ENCODE measurements at regions not wholly inside any gene's neighbourhood (a gene's known extent, or its start where the extent isn't known, plus 50 kb on each side); places are given as distances from the start of the nearest gene placed in this dataset.

DNA sequence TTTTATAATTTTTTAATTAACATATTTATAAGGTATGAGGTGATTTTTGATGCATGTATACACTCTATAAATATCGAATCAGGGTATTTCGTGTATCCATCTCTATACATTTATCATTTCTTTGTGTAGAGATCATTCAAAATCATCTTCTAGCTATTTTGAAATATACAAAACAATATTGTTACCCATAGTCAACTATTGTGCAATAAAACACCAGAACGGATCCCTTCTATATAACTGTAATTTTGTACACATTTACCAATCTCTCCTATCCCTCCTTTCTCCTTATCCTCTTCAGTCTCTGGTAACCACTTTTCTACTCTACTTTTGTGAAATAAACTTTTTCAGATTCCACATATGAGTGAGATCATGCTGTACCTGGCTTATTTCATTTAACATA is 1459.6 kb downstream of the MRPL39 start:
- DNase-seq (ENCODE audit: low read depth): no peak
- no peak overlapping the region for H3K4me3 ChIP-seq (ENCODE audit: low read length)
- TF ChIP-seq, protein P1, sequence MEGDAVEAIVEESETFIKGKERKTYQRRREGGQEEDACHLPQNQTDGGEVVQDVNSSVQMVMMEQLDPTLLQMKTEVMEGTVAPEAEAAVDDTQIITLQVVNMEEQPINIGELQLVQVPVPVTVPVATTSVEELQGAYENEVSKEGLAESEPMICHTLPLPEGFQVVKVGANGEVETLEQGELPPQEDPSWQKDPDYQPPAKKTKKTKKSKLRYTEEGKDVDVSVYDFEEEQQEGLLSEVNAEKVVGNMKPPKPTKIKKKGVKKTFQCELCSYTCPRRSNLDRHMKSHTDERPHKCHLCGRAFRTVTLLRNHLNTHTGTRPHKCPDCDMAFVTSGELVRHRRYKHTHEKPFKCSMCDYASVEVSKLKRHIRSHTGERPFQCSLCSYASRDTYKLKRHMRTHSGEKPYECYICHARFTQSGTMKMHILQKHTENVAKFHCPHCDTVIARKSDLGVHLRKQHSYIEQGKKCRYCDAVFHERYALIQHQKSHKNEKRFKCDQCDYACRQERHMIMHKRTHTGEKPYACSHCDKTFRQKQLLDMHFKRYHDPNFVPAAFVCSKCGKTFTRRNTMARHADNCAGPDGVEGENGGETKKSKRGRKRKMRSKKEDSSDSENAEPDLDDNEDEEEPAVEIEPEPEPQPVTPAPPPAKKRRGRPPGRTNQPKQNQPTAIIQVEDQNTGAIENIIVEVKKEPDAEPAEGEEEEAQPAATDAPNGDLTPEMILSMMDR (conservative IDR thresholded peaks at IDR 0.05; ENCODE audit: low read depth, low read length): no peak

DNA sequence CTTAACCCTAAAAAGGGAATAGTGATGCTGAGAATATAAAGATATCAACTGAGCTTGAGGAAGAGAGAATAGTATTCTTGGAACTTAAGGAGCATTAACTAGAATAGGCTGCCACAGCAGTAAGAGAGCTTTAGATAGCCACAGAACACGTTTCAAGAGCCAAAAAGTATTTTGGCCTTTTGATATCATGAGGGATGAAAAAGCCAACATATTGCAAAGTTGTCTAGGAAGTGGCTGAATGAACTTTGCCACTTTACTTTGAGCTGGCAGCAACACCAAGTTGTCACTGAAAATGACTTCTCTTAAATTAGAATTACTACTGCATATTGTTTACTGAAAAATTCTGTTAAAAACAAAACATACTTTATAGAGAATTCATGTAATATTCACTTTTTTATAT is 1476.2 kb downstream of the MRPL39 start:
- no peak for DNase-seq (ENCODE audit: low read depth)
- TF ChIP-seq, protein P1 (conservative IDR thresholded peaks at IDR 0.05; ENCODE audit: low read depth, low read length): no peak
- no peak overlapping the region for H3K4me3 ChIP-seq (ENCODE audit: low read length)

DNA sequence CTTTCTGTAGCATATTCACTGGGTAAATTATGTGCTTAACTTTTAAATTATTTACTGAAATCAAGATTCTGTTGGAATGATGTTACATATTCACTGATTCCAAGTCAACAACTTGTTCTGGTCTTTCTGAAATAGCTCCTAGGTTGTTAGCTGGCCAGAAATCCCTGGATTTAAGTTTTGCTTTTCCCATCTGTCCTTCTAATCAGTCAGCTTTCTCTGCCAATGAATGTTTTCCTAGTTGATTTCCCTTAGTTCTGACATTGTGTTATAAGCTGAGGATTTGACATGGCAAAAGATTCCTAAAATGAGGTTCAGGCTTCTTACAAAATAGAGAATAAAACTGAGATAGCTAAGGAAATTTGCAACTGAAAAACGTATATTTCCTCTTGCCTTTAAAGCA is 1479.6 kb downstream of the MRPL39 start:
- no peak for DNase-seq (ENCODE audit: low read depth)
- TF ChIP-seq, protein P1 (conservative IDR thresholded peaks at IDR 0.05; ENCODE audit: low read depth, low read length): no peak
- H3K4me3 ChIP-seq (ENCODE audit: low read length): no peak overlapping the region

DNA sequence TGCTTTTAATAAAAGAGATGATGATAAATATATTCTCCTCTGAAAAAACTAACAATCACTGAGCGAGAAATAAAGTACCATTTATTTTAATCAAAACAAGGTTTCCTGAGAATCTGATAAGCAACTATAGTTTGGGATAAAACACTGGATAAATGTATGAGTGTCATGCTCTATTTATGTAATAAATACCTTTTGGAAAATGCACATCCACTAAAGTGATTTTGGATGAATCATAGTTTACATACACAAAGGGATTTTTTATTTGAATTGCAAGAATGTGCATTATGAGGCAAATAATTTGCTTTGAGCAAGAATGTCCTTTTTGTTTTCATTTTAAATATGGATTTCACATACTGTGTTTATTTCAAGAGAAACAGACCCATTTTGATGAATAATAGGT is 1483.5 kb downstream of the MRPL39 start:
- no peak overlapping the region for H3K4me3 ChIP-seq (ENCODE audit: low read length)
- no peak for DNase-seq (ENCODE audit: low read depth)
- TF ChIP-seq, protein P1 (conservative IDR thresholded peaks at IDR 0.05; ENCODE audit: low read depth, low read length): no peak

DNA sequence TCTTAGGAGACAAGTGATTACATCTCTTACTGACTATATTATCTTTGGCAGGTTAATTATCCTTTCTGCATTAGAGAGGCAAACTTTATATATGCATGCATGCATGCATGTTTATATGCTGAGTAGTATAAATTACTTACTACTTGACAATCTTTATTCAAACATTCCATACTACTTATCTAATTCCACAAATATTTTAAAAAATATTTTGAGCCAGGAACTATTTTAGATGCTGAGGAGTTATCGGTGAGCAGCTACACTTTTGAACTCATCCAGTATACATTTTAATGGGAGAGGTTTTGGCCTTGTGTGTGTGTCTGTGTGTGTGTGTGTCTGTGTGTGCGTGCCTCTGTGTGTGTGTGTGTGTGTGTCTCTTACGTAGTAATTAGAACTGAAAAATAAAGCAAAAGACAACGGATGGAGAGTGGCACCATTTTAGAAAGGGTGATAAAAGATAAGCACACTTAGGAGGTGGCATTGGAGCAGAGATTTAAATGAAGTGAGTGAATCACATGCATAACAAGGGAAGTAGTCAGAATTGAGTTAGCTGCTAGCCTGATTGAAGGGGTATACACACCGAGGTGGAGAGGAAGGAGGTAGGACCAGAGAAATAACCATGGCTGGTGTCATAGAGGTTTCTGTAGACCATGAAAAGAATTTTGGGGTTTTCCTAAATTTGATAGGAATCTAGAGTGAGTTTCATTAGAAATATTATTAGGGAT is 1488.4 kb downstream of the MRPL39 start:
- TF ChIP-seq, protein P1 (conservative IDR thresholded peaks at IDR 0.05; ENCODE audit: low read depth, low read length): no peak
- no peak overlapping the region for H3K4me3 ChIP-seq (ENCODE audit: low read length)
- no peak for DNase-seq (ENCODE audit: low read depth)

DNA sequence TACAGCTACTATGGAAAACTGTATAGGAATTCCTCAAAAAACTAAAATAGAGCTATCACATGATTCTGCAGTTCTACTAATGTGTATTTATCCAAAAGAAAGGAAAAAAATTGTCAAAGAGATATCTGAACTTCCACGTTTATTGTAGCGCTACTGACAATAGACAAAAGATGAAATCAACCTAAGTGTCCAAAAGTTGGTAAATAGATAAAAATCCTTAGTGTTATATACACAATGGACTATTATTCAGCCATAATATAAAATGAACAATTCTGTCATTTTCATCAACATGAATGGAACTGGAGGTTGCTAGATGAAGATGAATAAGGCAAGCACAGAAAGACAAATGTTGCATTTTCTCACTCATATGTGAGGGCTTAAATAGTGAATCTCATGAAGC is 1492.1 kb downstream of the MRPL39 start:
- DNase-seq (ENCODE audit: low read depth): no peak
- no peak overlapping the region for H3K4me3 ChIP-seq (ENCODE audit: low read length)
- TF ChIP-seq, protein P1 (conservative IDR thresholded peaks at IDR 0.05; ENCODE audit: low read depth, low read length): no peak

DNA sequence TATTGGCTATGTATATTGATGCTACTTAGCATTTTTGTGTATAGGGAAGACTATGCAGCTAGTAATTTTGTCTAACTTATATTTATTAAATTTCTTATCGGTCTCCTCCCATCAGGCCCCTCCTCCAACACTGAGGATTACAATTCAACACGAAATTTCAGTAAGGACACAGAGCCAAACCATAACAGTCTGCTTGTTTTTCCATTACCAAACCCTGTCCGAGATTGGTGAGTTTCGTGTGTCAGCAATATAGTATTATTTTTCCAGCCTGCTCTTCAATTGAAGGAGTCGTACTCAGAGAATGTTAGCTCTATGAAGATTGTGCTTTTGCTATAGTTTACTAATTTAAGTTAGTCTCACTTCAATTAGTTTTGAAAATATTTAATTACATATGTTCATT is 1495.3 kb downstream of the MRPL39 start:
- TF ChIP-seq, protein P1 (conservative IDR thresholded peaks at IDR 0.05; ENCODE audit: low read depth, low read length): no peak
- no peak overlapping the region for H3K4me3 ChIP-seq (ENCODE audit: low read length)
- no peak for DNase-seq (ENCODE audit: low read depth)

Measured in retinal pigment epithelial cell (primary cell).